ENCODE measurements at regions not wholly inside any gene's neighbourhood (a gene's known extent, or its start where the extent isn't known, plus 50 kb on each side); places are given as distances from the start of the nearest gene placed in this dataset.
A peak's percentile ranks its signal among the peaks of the same experiment; 100 is the strongest.

DNA sequence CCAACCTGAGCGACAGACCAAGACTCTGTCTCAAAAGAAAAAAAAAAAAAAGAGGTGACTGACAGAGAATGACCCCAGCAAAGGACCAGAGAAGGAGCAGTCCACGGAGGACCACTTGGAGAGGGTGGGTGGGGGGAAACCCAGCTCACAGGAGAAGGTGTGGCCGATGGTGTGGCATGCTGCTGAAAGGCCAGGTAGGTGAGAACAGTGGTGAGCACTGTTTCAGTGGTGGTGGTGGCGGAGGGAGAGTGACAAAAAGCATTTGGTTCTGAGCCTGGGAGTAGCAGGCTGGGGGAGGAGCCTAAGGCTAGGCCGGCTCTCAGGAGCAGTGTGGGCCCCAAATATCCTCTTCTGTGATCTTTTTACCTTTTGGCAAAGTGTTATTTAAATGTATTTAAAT lies 63.8 kb downstream of the IRF2BPL start:
- H3K4me1 ChIP-seq, result peaks cover 0 to 28% (median 20%) of the 10 kb centered on the region in 4 donors
- DNase-seq, result no peak
- H3K36me3 ChIP-seq, result no peaks in the 10 kb centered on the region
- H3K27me3 ChIP-seq, result no peaks in the 10 kb centered on the region
- intact Hi-C loops (cut with DNase I), result no loop called here
- no peak overlapping the region for H3K27ac ChIP-seq
- no peaks in the 10 kb centered on the region for H3K9me3 ChIP-seq
- no peak for TF ChIP-seq EP300 (IDR thresholded peaks at IDR 0.05)
- TF ChIP-seq, protein P1, sequence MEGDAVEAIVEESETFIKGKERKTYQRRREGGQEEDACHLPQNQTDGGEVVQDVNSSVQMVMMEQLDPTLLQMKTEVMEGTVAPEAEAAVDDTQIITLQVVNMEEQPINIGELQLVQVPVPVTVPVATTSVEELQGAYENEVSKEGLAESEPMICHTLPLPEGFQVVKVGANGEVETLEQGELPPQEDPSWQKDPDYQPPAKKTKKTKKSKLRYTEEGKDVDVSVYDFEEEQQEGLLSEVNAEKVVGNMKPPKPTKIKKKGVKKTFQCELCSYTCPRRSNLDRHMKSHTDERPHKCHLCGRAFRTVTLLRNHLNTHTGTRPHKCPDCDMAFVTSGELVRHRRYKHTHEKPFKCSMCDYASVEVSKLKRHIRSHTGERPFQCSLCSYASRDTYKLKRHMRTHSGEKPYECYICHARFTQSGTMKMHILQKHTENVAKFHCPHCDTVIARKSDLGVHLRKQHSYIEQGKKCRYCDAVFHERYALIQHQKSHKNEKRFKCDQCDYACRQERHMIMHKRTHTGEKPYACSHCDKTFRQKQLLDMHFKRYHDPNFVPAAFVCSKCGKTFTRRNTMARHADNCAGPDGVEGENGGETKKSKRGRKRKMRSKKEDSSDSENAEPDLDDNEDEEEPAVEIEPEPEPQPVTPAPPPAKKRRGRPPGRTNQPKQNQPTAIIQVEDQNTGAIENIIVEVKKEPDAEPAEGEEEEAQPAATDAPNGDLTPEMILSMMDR (IDR thresholded peaks at IDR 0.05), result no peak
- no peak for TF ChIP-seq POLR2A (IDR thresholded peaks at IDR 0.05)
- TF ChIP-seq POLR2AphosphoS5 (IDR thresholded peaks at IDR 0.05), result no peak
- WGBS, 2 donors, result 58 to 70% methylated on average over 5 of the region's 5 CpGs
- no peak overlapping the region for H3K4me3 ChIP-seq

DNA sequence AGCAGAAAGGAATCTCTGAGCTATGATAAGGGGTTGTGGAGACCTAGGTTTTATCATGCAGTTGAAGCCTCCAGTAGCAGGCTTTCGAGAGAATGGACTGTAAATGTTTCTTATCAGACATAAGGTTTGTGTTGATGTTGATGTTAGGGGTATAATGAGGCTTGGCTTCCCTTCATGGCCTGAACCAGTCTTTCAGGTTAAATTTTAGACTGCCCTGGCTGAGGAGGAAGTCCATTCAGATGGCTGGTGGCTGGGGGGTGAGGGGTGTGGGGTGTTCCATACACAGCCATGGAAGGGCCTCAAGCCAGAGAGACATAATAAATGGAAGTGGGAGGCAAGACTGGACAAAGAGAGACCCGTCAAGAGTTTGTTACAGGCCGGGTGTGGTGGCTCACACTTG lies 65.1 kb downstream of the IRF2BPL start:
- peaks cover 0 to 41% (median 34%) of the 10 kb centered on the region in 4 donors for H3K4me1 ChIP-seq
- TF ChIP-seq, protein P1 (IDR thresholded peaks at IDR 0.05), result no peak
- no peak for TF ChIP-seq EP300 (IDR thresholded peaks at IDR 0.05)
- TF ChIP-seq POLR2AphosphoS5 (IDR thresholded peaks at IDR 0.05), result no peak
- TF ChIP-seq POLR2A (IDR thresholded peaks at IDR 0.05), result no peak
- H3K27ac ChIP-seq, result no peak overlapping the region
- H3K4me3 ChIP-seq, result no peak overlapping the region
- no peak for DNase-seq
- no peaks in the 10 kb centered on the region for H3K27me3 ChIP-seq
- intact Hi-C loops (cut with DNase I), result no loop called here
- no peaks in the 10 kb centered on the region for H3K36me3 ChIP-seq
- WGBS, 2 donors, result 39 to 74% methylated on average over 3 of the region's 3 CpGs
- H3K9me3 ChIP-seq, result no peaks in the 10 kb centered on the region

DNA sequence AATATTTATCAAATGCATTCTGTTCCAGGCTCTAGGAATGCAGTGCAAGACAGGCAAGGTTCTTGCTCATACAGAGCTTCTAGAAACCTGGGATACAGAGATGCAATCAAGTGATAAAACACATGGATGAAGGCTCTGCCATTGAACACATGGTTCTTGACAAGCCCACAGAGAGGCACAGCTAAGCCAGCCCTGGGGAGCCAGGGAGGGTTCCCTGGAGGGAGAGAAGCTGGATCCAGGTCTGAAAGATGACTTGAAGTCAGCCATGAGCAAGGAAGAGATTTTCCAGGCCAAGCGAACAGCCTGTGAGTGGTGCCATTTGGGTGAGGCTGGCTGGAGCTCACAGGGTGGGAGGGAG lies 66.2 kb downstream of the IRF2BPL start:
- Histone ChIP-seq H3K4me1 (peaks cover 0 to 52% (median 44%) of the 10 kb centered on the region in 4 donors), H3K4me3 (peak overlapping the region; percentile 36 to 58 (median 48)), H3K27ac (peak overlapping the region; percentile 91 to 97 (median 96)), H3K36me3 (no peaks in the 10 kb centered on the region), H3K27me3 (no peaks in the 10 kb centered on the region), H3K9me3 (no peaks in the 10 kb centered on the region)
- WGBS, 2 donors, result 86 to 96% methylated on average over 1 of the region's 1 CpG
- DNase-seq, result no peak
- intact Hi-C loops (cut with DNase I), result no loop called here
- TF ChIP-seq, protein P1 (IDR thresholded peaks at IDR 0.05), result no peak
- no peak for TF ChIP-seq POLR2A (IDR thresholded peaks at IDR 0.05)
- no peak for TF ChIP-seq POLR2AphosphoS5 (IDR thresholded peaks at IDR 0.05)

DNA sequence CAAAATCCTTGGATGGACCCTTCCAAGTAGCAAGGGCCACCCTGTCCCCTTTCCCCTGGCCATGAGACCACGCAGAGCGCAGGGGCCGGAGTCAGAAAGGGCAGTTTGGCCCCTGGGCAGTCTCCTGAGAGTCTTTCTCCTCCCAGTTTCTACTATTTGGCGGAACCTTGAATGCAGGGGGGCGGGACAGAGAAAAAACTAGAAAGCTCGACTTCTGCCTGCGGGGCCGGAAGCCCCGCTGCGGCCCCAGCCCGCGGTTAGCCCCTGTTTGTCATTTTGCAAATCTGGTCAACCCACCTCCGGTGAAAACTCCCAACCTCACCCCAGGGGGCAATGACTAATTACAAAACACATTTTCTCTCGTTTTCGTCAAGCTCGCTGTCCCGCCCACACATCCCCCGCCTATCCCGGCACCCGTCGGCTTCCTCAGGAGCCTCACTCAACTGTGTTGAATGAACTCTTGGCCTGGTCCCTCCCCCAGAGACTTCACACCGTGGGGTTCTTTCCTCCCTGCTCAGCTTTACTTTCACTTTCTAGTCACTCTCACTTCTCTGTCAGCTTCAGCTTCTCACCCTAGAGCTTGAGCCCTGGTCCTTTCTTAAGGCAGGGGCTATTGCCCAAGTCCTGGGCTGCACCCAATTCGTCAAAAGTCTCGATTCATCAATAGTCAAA lies 66.7 kb downstream of the IRF2BPL start:
- H3K36me3 ChIP-seq, result no peaks in the 10 kb centered on the region
- H3K27ac ChIP-seq, result peak overlapping the region; percentile 91 to 97 (median 96)
- no peaks in the 10 kb centered on the region for H3K9me3 ChIP-seq
- DNase-seq, result peak; percentile 94
- intact Hi-C loops (cut with DNase I), result no loop called here
- WGBS, 2 donors, result 3 to 5% methylated on average over 24 of the region's 24 CpGs
- peaks cover 0 to 57% (median 50%) of the 10 kb centered on the region in 4 donors for H3K4me1 ChIP-seq
- H3K27me3 ChIP-seq, result no peaks in the 10 kb centered on the region
- TF ChIP-seq, protein P1 (IDR thresholded peaks at IDR 0.05), result no peak
- peak in 1 of 4 donors; percentile 40 for TF ChIP-seq EP300 (IDR thresholded peaks at IDR 0.05)
- peak; percentile 39 to 73 (median 58) for TF ChIP-seq POLR2AphosphoS5 (IDR thresholded peaks at IDR 0.05)
- peak overlapping the region; percentile 36 to 58 (median 48) for H3K4me3 ChIP-seq
